ENCODE measurements at regions not wholly inside any gene's neighbourhood (a gene's known extent, or its start where the extent isn't known, plus 50 kb on each side); places are given as distances from the start of the nearest gene placed in this dataset.

DNA sequence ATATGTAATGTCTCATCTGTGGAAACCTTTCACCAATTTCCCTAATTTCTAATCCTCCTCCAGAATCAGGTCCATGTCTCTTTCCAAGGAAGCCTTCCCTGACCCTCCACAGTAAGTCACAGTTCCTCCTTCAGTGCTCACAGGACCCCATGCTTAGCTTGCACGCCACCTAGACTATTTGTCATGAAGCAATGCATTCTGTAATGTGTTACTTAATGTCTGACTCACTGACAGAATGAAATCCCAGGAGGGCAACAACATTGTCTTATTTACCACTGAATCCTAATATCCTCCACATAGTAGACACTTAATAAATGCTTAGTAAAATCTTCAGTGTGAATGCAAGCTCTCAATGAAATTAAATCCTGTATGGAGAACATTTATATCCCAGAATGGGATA lies 245.9 kb upstream of the PLD5 start:
- no peaks in the 10 kb centered on the region for H3K36me3 ChIP-seq

DNA sequence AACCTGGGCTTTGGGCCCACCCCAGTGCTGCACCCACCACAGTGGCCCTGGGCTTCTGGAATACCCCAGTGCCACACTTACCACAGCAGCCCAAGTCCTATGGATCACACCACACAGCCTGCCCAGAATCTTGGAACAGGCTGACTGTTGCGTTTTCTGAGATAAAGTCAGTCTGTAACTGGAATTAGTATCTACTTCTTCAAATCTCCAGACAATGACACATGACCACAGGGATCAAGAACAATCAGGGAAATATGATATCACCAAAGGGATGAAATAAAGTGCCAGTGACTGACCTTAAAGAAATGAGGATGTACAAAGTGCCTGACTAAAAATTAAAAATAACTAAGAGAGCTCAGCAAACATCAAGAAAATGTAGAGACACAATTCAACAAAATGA lies 239.7 kb upstream of the PLD5 start:
- H3K36me3 ChIP-seq, result no peaks in the 10 kb centered on the region
- peaks cover 0 to 38% (median 20%) of the 10 kb centered on the region in 8 donors for H3K9me3 ChIP-seq
- WGBS, 5 donors, result 88 to 97% (median 94%) methylated on average over 1 of the region's 1 CpG
- H3K4me3 ChIP-seq, result no peak overlapping the region
- no peak for DNase-seq
- intact Hi-C loops (cut with DNase I; ENCODE audit: low total_unique reads), result no loop called here
- no peaks in the 10 kb centered on the region for H3K27me3 ChIP-seq (replicated peaks in 1 of 7)
- H3K4me1 ChIP-seq, result no peaks in the 10 kb centered on the region
- H3K27ac ChIP-seq, result no peak overlapping the region
- no peak for TF ChIP-seq CTCF (IDR thresholded peaks at IDR 0.05 in 8 of 11, conservative IDR thresholded peaks at IDR 0.05 in 3 of 11)
- no peak for TF ChIP-seq POLR2A (IDR thresholded peaks at IDR 0.05)
- no peak for TF ChIP-seq POLR2AphosphoS5 (IDR thresholded peaks at IDR 0.05)

More for the DNA sequence above, 245.9 kb upstream of the PLD5 start:
- no peak overlapping the region for H3K27ac ChIP-seq
- no peaks in the 10 kb centered on the region for H3K27me3 ChIP-seq (replicated peaks in 1 of 7)
- TF ChIP-seq CTCF (IDR thresholded peaks at IDR 0.05 in 8 of 11, conservative IDR thresholded peaks at IDR 0.05 in 3 of 11) (no peak), POLR2AphosphoS5 (IDR thresholded peaks at IDR 0.05) (no peak), POLR2A (IDR thresholded peaks at IDR 0.05) (no peak)
- no peak for DNase-seq
- intact Hi-C loops (cut with DNase I; ENCODE audit: low total_unique reads), result no loop called here
- no peaks in the 10 kb centered on the region for H3K4me1 ChIP-seq
- peaks cover 0 to 16% (median 7%) of the 10 kb centered on the region in 8 donors for H3K9me3 ChIP-seq
- WGBS, 5 donors, result 62 to 78% (median 70%) methylated on average over 1 of the region's 1 CpG
- H3K4me3 ChIP-seq, result no peak overlapping the region

GRCh38 chr1:242761556-242761955 lies 237.1 kb upstream of the PLD5 start:
- peaks cover 0 to 47% (median 23%) of the 10 kb centered on the region in 8 donors for H3K9me3 ChIP-seq
- H3K36me3 ChIP-seq, result no peaks in the 10 kb centered on the region
- no peaks in the 10 kb centered on the region for H3K4me1 ChIP-seq
- intact Hi-C loops (cut with DNase I; ENCODE audit: low total_unique reads), result no loop called here
- DNase-seq, result no peak
- no peak overlapping the region for H3K4me3 ChIP-seq
- WGBS, 5 donors, result 75 to 84% (median 80%) methylated on average over 3 of the region's 3 CpGs
- H3K27ac ChIP-seq, result no peak overlapping the region
- no peak for TF ChIP-seq POLR2A (IDR thresholded peaks at IDR 0.05)
- no peak for TF ChIP-seq POLR2AphosphoS5 (IDR thresholded peaks at IDR 0.05)
- TF ChIP-seq CTCF (IDR thresholded peaks at IDR 0.05 in 8 of 11, conservative IDR thresholded peaks at IDR 0.05 in 3 of 11), result no peak
- no peaks in the 10 kb centered on the region for H3K27me3 ChIP-seq (replicated peaks in 1 of 7)

- no peak for TF ChIP-seq POLR2AphosphoS5 (IDR thresholded peaks at IDR 0.05)
- TF ChIP-seq POLR2A (IDR thresholded peaks at IDR 0.05), result no peak
- no peak for TF ChIP-seq CTCF (IDR thresholded peaks at IDR 0.05 in 8 of 11, conservative IDR thresholded peaks at IDR 0.05 in 3 of 11)
- intact Hi-C loops (cut with DNase I; ENCODE audit: low total_unique reads), result no loop called here
- DNase-seq, result no peak
- peaks cover 0 to 19% (median 2%) of the 10 kb centered on the region in 8 donors for H3K9me3 ChIP-seq
- no peaks in the 10 kb centered on the region for H3K27me3 ChIP-seq (replicated peaks in 1 of 7)
- H3K27ac ChIP-seq, result no peak overlapping the region
- H3K36me3 ChIP-seq, result no peaks in the 10 kb centered on the region
- WGBS, 5 donors, result 69 to 80% (median 78%) methylated on average over 5 of the region's 5 CpGs
- H3K4me1 ChIP-seq, result no peaks in the 10 kb centered on the region
- no peak overlapping the region for H3K4me3 ChIP-seq
Measured at GRCh38 chr1:242754926-242755325, 230.4 kb upstream of the PLD5 start.

Measured in spleen (tissue), 11 donors.